Breast epithelium (tissue), 4 donors: ENCODE measurements at regions not wholly inside any gene's neighbourhood (a gene's known extent, or its start where the extent isn't known, plus 50 kb on each side); places are given as distances from the start of the nearest gene placed in this dataset.

Experiments used
- DNase-seq, 2 donors: peaks; one replicate each; pipeline ENCODE4 v3.0.0-alpha.2; 2019; ENCODE audit warnings: low spot score in 2 of 2
- H3K27ac ChIP-seq, 2 donors: fragments of 200-600 bp; sonication (generic) in 1 of 2; one replicate each; pipeline ENCODE4 v1.5.1; 2016 to 2019; ENCODE audit warnings: mild to moderate bottlenecking in 1 of 2
- H3K27me3 ChIP-seq, 2 donors: fragments of 200-600 bp; sonication (generic) in 1 of 2; one replicate each; pipeline versions ENCODE4 v1.5.1 to v1.6.0; 2017 to 2019; ENCODE audit warnings: control low read depth in 1 of 2, mild to moderate bottlenecking in 1 of 2
- H3K36me3 ChIP-seq: fragments of 200-600 bp; one replicate; pipeline ENCODE4 v1.5.1; 2019
- H3K4me1 ChIP-seq, 2 donors: fragments of 200-600 bp; sonication (generic); one replicate each; pipeline ENCODE4 v1.5.1; 2016 to 2019; ENCODE audit warnings: control low read depth in 1 of 2
- H3K4me3 ChIP-seq, 3 donors: fragments of 200-600 bp; sonication (generic); 1 replicate in 2 of 3; 2 replicates in 1 of 3; pipeline ENCODE4 v1.5.1; 2016 to 2019; ENCODE audit warnings: mild to moderate bottlenecking in 3 of 3, moderate library complexity in 2 of 3
- H3K9me3 ChIP-seq, 2 donors: fragments of 200-600 bp; sonication (generic) in 1 of 2; one replicate each; pipeline ENCODE4 v1.5.1; 2016 to 2019; ENCODE audit warnings: control low read depth in 1 of 2
- CTCF ChIP-seq, 3 donors: fragments of 450-650 bp; IDR thresholded peaks; one replicate each; pipeline ENCODE4 v1.5.1; 2016 to 2017; ENCODE audit warnings: antibody characterized with exemption in 3 of 3, mild to moderate bottlenecking in 3 of 3, moderate library complexity in 3 of 3
- POLR2A ChIP-seq: fragments of 450-650 bp; IDR thresholded peaks from one replicate; pipeline ENCODE4 v1.6.1; 2016; ENCODE audit warnings: antibody characterized with exemption, mild to moderate bottlenecking, moderate library complexity
- POLR2AphosphoS5 ChIP-seq, 3 donors: sonication (generic); formaldehyde crosslinking; IDR thresholded peaks; one replicate each; pipeline ENCODE4 v1.6.1; 2017; ENCODE audit warnings: antibody characterized with exemption in 3 of 3
- intact Hi-C: fragments of 100-400 bp; cut with DNase I; formaldehyde crosslinking; loops from one replicate; pipeline ENCODE4 v1.15.1; 2023; ENCODE audit warnings: low total_unique reads

GRCh38 chr15:31214158-31214863 lies 112.3 kb upstream of the KLF13 start:
- H3K4me1 ChIP-seq, result peaks cover 9 to 10% of the 10 kb centered on the region in 2 donors
- no peak for DNase-seq
- intact Hi-C loops, result loop anchor here (2.0 kb wide), 1 partner anchor 112 kb away; the partner anchor contains the start of gene KLF13
- no peaks in the 10 kb centered on the region for H3K27me3 ChIP-seq
- no peak overlapping the region for H3K4me3 ChIP-seq
- no peak for TF ChIP-seq POLR2A
- no peak for TF ChIP-seq CTCF (IDR thresholded peaks at IDR 0.05)
- no peak for TF ChIP-seq POLR2AphosphoS5 (IDR thresholded peaks at IDR 0.05)
- H3K36me3 ChIP-seq, result no peaks in the 10 kb centered on the region
- H3K9me3 ChIP-seq, result no peaks in the 10 kb centered on the region
- peak overlapping the region; percentile 29 to 96 for H3K27ac ChIP-seq

- peak overlapping the region; percentile 91 to 96 for H3K27ac ChIP-seq
- intact Hi-C loops, result loop anchor here (2.0 kb wide), 1 partner anchor 112 kb away; the partner anchor contains the start of gene KLF13
- DNase-seq, result peak in 1 of 2 donors; percentile 86
- H3K36me3 ChIP-seq, result no peaks in the 10 kb centered on the region
- peak overlapping the region; percentile 58 to 84 (median 62) for H3K4me3 ChIP-seq
- no peaks in the 10 kb centered on the region for H3K27me3 ChIP-seq
- peak; percentile 28 to 43 (median 43) for TF ChIP-seq POLR2AphosphoS5 (IDR thresholded peaks at IDR 0.05)
- no peak for TF ChIP-seq CTCF (IDR thresholded peaks at IDR 0.05)
- H3K9me3 ChIP-seq, result no peaks in the 10 kb centered on the region
- H3K4me1 ChIP-seq, result peaks cover 9 to 10% of the 10 kb centered on the region in 2 donors
Observed at GRCh38 chr15:31214864-31215489, 111.7 kb upstream of the KLF13 start.

GRCh38 chr15:31215490-31216214 lies 111.0 kb upstream of the KLF13 start:
- intact Hi-C loops, result loop anchor here (2.0 kb wide), 1 partner anchor 111 kb away; the partner anchor contains the start of gene KLF13
- TF ChIP-seq CTCF (IDR thresholded peaks at IDR 0.05) (peak; percentile 49 to 80 (median 76)), POLR2A (no peak), POLR2AphosphoS5 (IDR thresholded peaks at IDR 0.05) (peak in 1 of 3 donors; percentile 47)
- DNase-seq, result peak; percentile 71 to 88
- peak overlapping the region; percentile 58 to 84 (median 62) for H3K4me3 ChIP-seq
- H3K9me3 ChIP-seq, result no peaks in the 10 kb centered on the region
- no peaks in the 10 kb centered on the region for H3K36me3 ChIP-seq
- peaks cover 9 to 10% of the 10 kb centered on the region in 2 donors for H3K4me1 ChIP-seq
- H3K27ac ChIP-seq, result peak overlapping the region; percentile 91 to 96
- no peaks in the 10 kb centered on the region for H3K27me3 ChIP-seq

- intact Hi-C loops, result no loop called here
- TF ChIP-seq POLR2AphosphoS5 (IDR thresholded peaks at IDR 0.05) (peak in 2 of 3 donors; percentile 21 to 52), POLR2A (no peak)
- peak; percentile 77 to 81 for DNase-seq
- Histone ChIP-seq H3K36me3 (no peaks in the 10 kb centered on the region), H3K27me3 (no peaks in the 10 kb centered on the region), H3K9me3 (no peaks in the 10 kb centered on the region), H3K27ac (peak overlapping the region; percentile 91 to 96), H3K4me3 (peak overlapping the region; percentile 58 to 84 (median 62)), H3K4me1 (peaks cover 9 to 10% of the 10 kb centered on the region in 2 donors)
Observed at GRCh38 chr15:31216215-31216911, 110.3 kb upstream of the KLF13 start.

- DNase-seq, result no peak
- peaks cover 9 to 10% of the 10 kb centered on the region in 2 donors for H3K4me1 ChIP-seq
- intact Hi-C loops, result no loop called here
- TF ChIP-seq POLR2A (no peak), POLR2AphosphoS5 (IDR thresholded peaks at IDR 0.05) (no peak), CTCF (IDR thresholded peaks at IDR 0.05) (no peak)
- H3K27me3 ChIP-seq, result no peaks in the 10 kb centered on the region
- peak overlapping the region in 1 of 3 donors; percentile 84 for H3K4me3 ChIP-seq
- H3K27ac ChIP-seq, result peak overlapping the region; percentile 91 to 96
- no peaks in the 10 kb centered on the region for H3K36me3 ChIP-seq
- H3K9me3 ChIP-seq, result no peaks in the 10 kb centered on the region
Observed at GRCh38 chr15:31217067-31217466, 109.6 kb upstream of the KLF13 start.
